H1 (cell line): ENCODE measurements at regions not wholly inside any gene's neighbourhood (a gene's known extent, or its start where the extent isn't known, plus 50 kb on each side); places are given as distances from the start of the nearest gene placed in this dataset.

Experiments used
- CTCF ChIA-PET: fragments of 300-600 bp; sonication (Branson Sonifier 250); formaldehyde crosslinking; loops from one replicate; lab custom pipeline; 2021; ENCODE audit not compliant: partially characterized antibody; lab: Charles Lee
- POLR2A ChIA-PET: fragments of 300-600 bp; sonication (Branson Sonifier 250); formaldehyde crosslinking; loops from one replicate; lab custom pipeline; 2021; ENCODE audit warnings: inconsistent platforms; ENCODE audit not compliant: partially characterized antibody; lab: Charles Lee
- DNase-seq, 2 experiments: peaks; one replicate each; pipeline versions ENCODE4 v3.0.0 to v3.0.0-alpha.2; 2010 to 2022; ENCODE audit warnings: low spot score in 2 of 2, low read depth in 1 of 2, mixed read lengths in 1 of 2
- FAIRE-seq: peaks from 2 replicates; lab custom pipeline; 2011; peaks lifted over from hg19 to GRCh38; lab: Jason Lieb, UNC
- H2AFZ ChIP-seq: 2 replicates; pipeline ENCODE4 v1.8.1; 2012; ENCODE audit warnings: low read length, inconsistent platforms
- H2AK5ac ChIP-seq: 2 replicates; pipeline ENCODE4 v1.6.1; 2013; ENCODE audit warnings: low read depth, low read length
- H2BK120ac ChIP-seq: replicated peaks from 2 replicates; pipeline ENCODE3; 2013; ENCODE audit warnings: low read depth, low read length, inconsistent platforms
- H2BK12ac ChIP-seq: 2 replicates; pipeline ENCODE4 v1.6.1; 2013; ENCODE audit warnings: low read depth, low read length
- H2BK15ac ChIP-seq: 2 replicates; pipeline ENCODE4 v1.6.1; 2013; ENCODE audit warnings: low read length
- H2BK20ac ChIP-seq: 2 replicates; pipeline ENCODE4 v1.6.1; 2013; ENCODE audit warnings: low read length
- H2BK5ac ChIP-seq: 2 replicates; pipeline ENCODE4 v1.6.1; 2013; ENCODE audit warnings: low read depth, low read length
- H3K14ac ChIP-seq: 2 replicates; pipeline ENCODE4 v1.6.1; 2013; ENCODE audit warnings: inconsistent platforms; ENCODE audit not compliant: insufficient read length
- H3K18ac ChIP-seq: 2 replicates; pipeline ENCODE4 v1.6.1; 2013; ENCODE audit warnings: low read length; ENCODE audit errors: extremely low read depth
- H3K23ac ChIP-seq: 2 replicates; pipeline ENCODE4 v1.6.1; 2013; ENCODE audit warnings: inconsistent platforms; ENCODE audit not compliant: insufficient read length
- H3K23me2 ChIP-seq: 2 replicates; pipeline ENCODE4 v1.6.1; 2013; ENCODE audit warnings: low read depth, low read length
- H3K27ac ChIP-seq: 2 replicates; pipeline ENCODE4 v1.6.1; 2011; ENCODE audit warnings: low read depth, low read length, inconsistent platforms
- H3K27me3 ChIP-seq, 4 experiments: replicated peaks in 1 of 4; 1 replicate in 1 of 4; 2 replicates in 3 of 4; pipeline versions ENCODE4 v1.6.1 to v1.8.1; 2011 to 2013; ENCODE audit warnings: low read length in 3 of 4, mild to moderate bottlenecking in 3 of 4, inconsistent platforms in 2 of 4, mixed read lengths in 2 of 4, moderate library complexity in 1 of 4; ENCODE audit not compliant: control insufficient read depth in 3 of 4, insufficient read depth in 3 of 4; ENCODE audit errors: extremely low read depth in 1 of 4
- H3K36me3 ChIP-seq, 4 experiments: 2 replicates each; pipeline versions ENCODE4 v1.6.1 to v1.8.1; 2011 to 2013; ENCODE audit warnings: mild to moderate bottlenecking in 4 of 4, low read length in 3 of 4, moderate library complexity in 2 of 4, control low read depth in 1 of 4, inconsistent platforms in 1 of 4; ENCODE audit not compliant: insufficient read depth in 4 of 4, control insufficient read depth in 2 of 4
- H3K4ac ChIP-seq: replicated peaks from 2 replicates; pipeline ENCODE3; 2013; ENCODE audit warnings: low read length, low read depth, mixed read lengths, inconsistent platforms; ENCODE audit not compliant: insufficient read length
- H3K4me1 ChIP-seq, 4 experiments: replicated peaks in 1 of 4; 1 replicate in 1 of 4; 2 replicates in 3 of 4; pipeline versions ENCODE4 v1.6.1 to v1.8.1; 2011 to 2013; ENCODE audit warnings: low read length in 3 of 4, inconsistent platforms in 2 of 4, mixed read lengths in 1 of 4; ENCODE audit not compliant: insufficient read depth in 4 of 4, control insufficient read depth in 3 of 4
- H3K4me2 ChIP-seq, 2 experiments: 2 replicates each; pipeline versions ENCODE4 v1.6.1 to v1.8.1; 2011 to 2013; ENCODE audit warnings: low read depth in 2 of 2, low read length in 2 of 2, control low read depth in 1 of 2, inconsistent platforms in 1 of 2, mild to moderate bottlenecking in 1 of 2; ENCODE audit not compliant: insufficient read depth in 1 of 2
- H3K4me3 ChIP-seq, 4 experiments: fragments of 200-600, 300-600 bp in 1 of 4; sonication (generic), shearing (Covaris generic), sonication (Bioruptor Twin) in 1 of 4; 2 replicates each; pipeline versions ENCODE4 v1.5.1 to v1.8.1; 2011 to 2016; ENCODE audit warnings: low read length in 4 of 4, low read depth in 3 of 4, control low read depth in 2 of 4, inconsistent platforms in 2 of 4, mild to moderate bottlenecking in 2 of 4, mixed read lengths in 1 of 4, moderate library complexity in 1 of 4; ENCODE audit not compliant: insufficient read depth in 2 of 4; ENCODE audit errors: extremely low read depth in 1 of 4
- H3K56ac ChIP-seq: replicated peaks from 2 replicates; pipeline ENCODE3; 2013; ENCODE audit warnings: low read depth, mild to moderate bottlenecking, mixed read lengths, low read length, inconsistent platforms; ENCODE audit not compliant: insufficient read length
- H3K79me1 ChIP-seq: 2 replicates; pipeline ENCODE4 v1.6.1; 2013; ENCODE audit warnings: low read depth, low read length, control low read depth
- H3K79me2 ChIP-seq, 2 experiments: 2 replicates each; pipeline versions ENCODE4 v1.6.1 to v1.8.1; 2012 to 2013; ENCODE audit warnings: low read length in 2 of 2, mild to moderate bottlenecking in 2 of 2, inconsistent platforms in 1 of 2; ENCODE audit not compliant: insufficient read depth in 2 of 2, control insufficient read depth in 1 of 2
- H3K9ac ChIP-seq, 4 experiments: replicated peaks in 1 of 4; 1 replicate in 1 of 4; 2 replicates in 3 of 4; pipeline versions ENCODE4 v1.6.1 to v1.8.1; 2011 to 2013; ENCODE audit warnings: low read depth in 3 of 4, low read length in 3 of 4, control low read depth in 2 of 4, mild to moderate bottlenecking in 2 of 4, moderate library complexity in 2 of 4, inconsistent platforms in 1 of 4; ENCODE audit errors: extremely low read depth in 1 of 4
- H3K9me3 ChIP-seq, 2 experiments: 2 replicates each; pipeline versions ENCODE4 v1.6.1 to v1.8.1; 2012 to 2013; ENCODE audit warnings: mild to moderate bottlenecking in 2 of 2, moderate library complexity in 2 of 2, control low read depth in 1 of 2, inconsistent platforms in 1 of 2, low read depth in 1 of 2, low read length in 1 of 2, mixed read lengths in 1 of 2; ENCODE audit not compliant: insufficient read depth in 2 of 2
- H4K20me1 ChIP-seq, 2 experiments: replicated peaks in 1 of 2; 2 replicates each; pipeline versions ENCODE3 to v1.8.1; 2011 to 2013; ENCODE audit warnings: inconsistent platforms in 2 of 2, low read length in 2 of 2, mild to moderate bottlenecking in 1 of 2; ENCODE audit not compliant: insufficient read depth in 2 of 2, control insufficient read depth in 1 of 2
- H4K5ac ChIP-seq: 2 replicates; pipeline ENCODE4 v1.6.1; 2013; ENCODE audit warnings: low read length, low read depth, mixed read lengths, inconsistent platforms; ENCODE audit not compliant: insufficient read length
- H4K8ac ChIP-seq: 2 replicates; pipeline ENCODE4 v1.8.0; 2013; ENCODE audit warnings: mild to moderate bottlenecking, moderate library complexity, low read length, inconsistent platforms; ENCODE audit not compliant: insufficient read depth; ENCODE audit errors: extremely low read depth
- H4K91ac ChIP-seq: replicated peaks from 2 replicates; pipeline ENCODE3; 2013; ENCODE audit warnings: low read length, mixed read lengths, inconsistent platforms; ENCODE audit not compliant: insufficient read length
- CBX8 ChIP-seq: fragments of 300-800, 300-1000 bp; sonication (generic); IDR thresholded peaks from 2 replicates; pipeline ENCODE4 v1.7.1; 2016; ENCODE audit warnings: low read depth, low read length, borderline replicate concordance
- EGR1 ChIP-seq: IDR thresholded peaks from 2 replicates; pipeline ENCODE4 v1.6.1; 2011; ENCODE audit warnings: low read depth, low read length, borderline replicate concordance
- GABPA ChIP-seq: IDR thresholded peaks from 2 replicates; pipeline ENCODE4 v1.6.1; 2011; ENCODE audit warnings: mild to moderate bottlenecking, low read length, moderate library complexity, borderline replicate concordance; ENCODE audit not compliant: insufficient read depth
- HDAC6 ChIP-seq: IDR thresholded peaks from one replicate; pipeline ENCODE4 v1.7.1; 2012; ENCODE audit warnings: low read depth, mild to moderate bottlenecking, inconsistent platforms, low read length, moderate library complexity
- KDM4A ChIP-seq: IDR thresholded peaks from one replicate; pipeline ENCODE4 v1.7.1; 2012; ENCODE audit warnings: low read depth, mild to moderate bottlenecking, moderate library complexity, low read length, inconsistent platforms; ENCODE audit not compliant: severe bottlenecking
- KDM5A ChIP-seq: fragments of 200-600 bp; IDR thresholded peaks from 2 replicates; pipeline ENCODE4 v1.7.1; 2012; ENCODE audit warnings: mild to moderate bottlenecking, low read length, inconsistent platforms, mixed read lengths
- MAFK ChIP-seq: IDR thresholded peaks from 2 replicates; pipeline ENCODE4 v1.6.1; 2012; ENCODE audit warnings: low read depth, mild to moderate bottlenecking, improper control_type of control experiment, low read length
- PHF8 ChIP-seq: fragments of 200-600 bp; sonication (generic); conservative IDR thresholded peaks from 2 replicates; pipeline ENCODE4 v1.7.1; 2012; ENCODE audit warnings: low read depth, mild to moderate bottlenecking, inconsistent platforms, low read length, moderate library complexity
- POU5F1 ChIP-seq: IDR thresholded peaks from 2 replicates; pipeline ENCODE4 v1.6.1; 2011; ENCODE audit warnings: low read depth, mild to moderate bottlenecking, low read length, moderate library complexity
- RAD21 ChIP-seq, 2 experiments: IDR thresholded peaks in 1 of 2; conservative IDR thresholded peaks in 1 of 2; 2 replicates each; pipeline ENCODE4 v1.6.1; 2011; ENCODE audit warnings: low read depth in 2 of 2, low read length in 2 of 2, improper control_type of control experiment in 1 of 2, inconsistent platforms in 1 of 2, mild to moderate bottlenecking in 1 of 2, moderate library complexity in 1 of 2
- RFX5 ChIP-seq: IDR thresholded peaks from 2 replicates; pipeline ENCODE4 v1.6.1; 2011; ENCODE audit warnings: low read depth, low read length, improper control_type of control experiment, borderline replicate concordance
- RXRA ChIP-seq: IDR thresholded peaks from 2 replicates; pipeline ENCODE4 v1.6.1; 2011; ENCODE audit warnings: low read depth, mild to moderate bottlenecking, low read length, moderate library complexity; ENCODE audit not compliant: insufficient read depth
- SP2 ChIP-seq: IDR thresholded peaks from 2 replicates; pipeline ENCODE4 v1.6.1; 2012; ENCODE audit warnings: mild to moderate bottlenecking, low read length, inconsistent platforms
- SP4 ChIP-seq: IDR thresholded peaks from 2 replicates; pipeline ENCODE4 v1.6.1; 2012; ENCODE audit warnings: low read length, inconsistent platforms
- TCF12 ChIP-seq: IDR thresholded peaks from 2 replicates; pipeline ENCODE4 v1.6.1; 2011; ENCODE audit warnings: low read depth, mild to moderate bottlenecking, low read length
- TEAD4 ChIP-seq: IDR thresholded peaks from 2 replicates; pipeline ENCODE4 v1.6.1; 2012; ENCODE audit warnings: low read depth, low read length, inconsistent platforms, mixed read lengths
- WGBS, 2 experiments: shearing (Covaris generic) in 1 of 2; methylation state at CpG; one replicate each; pipeline versions ENCODE4 v1.1.6 to v1.1.7; 2013 to 2015; ENCODE audit warnings: low lambda C conversion rate in 2 of 2, mixed read lengths in 2 of 2, inconsistent platforms in 1 of 2, low coverage in 1 of 2, missing lambda C conversion rate in 1 of 2; ENCODE audit not compliant: insufficient replicate concordance in 2 of 2, insufficient coverage in 1 of 2, insufficient read length in 1 of 2; ENCODE audit errors: extremely low coverage in 1 of 2, missing lambda C conversion rate in 1 of 2; 5-methylcytosine and 5-hydroxymethylcytosine counted together

DNA sequence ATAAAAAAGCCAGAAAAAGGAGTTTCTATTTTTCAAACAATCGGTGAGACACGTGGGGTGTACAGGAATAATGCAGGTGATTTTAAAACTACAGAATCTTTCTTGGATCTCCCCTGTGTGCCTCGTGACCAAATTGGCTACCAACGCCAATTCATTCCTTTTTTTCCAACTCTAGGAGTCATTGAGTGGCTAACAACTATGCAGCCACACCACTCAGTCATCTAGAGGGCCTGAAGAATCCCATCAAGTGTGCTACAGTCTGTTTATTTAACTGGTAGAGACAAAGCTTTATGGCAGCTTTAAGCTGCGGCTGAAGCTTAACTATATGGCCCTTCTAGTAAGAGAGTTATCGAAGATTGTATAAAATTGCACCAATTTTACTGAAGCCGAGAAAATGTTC, 113.1 kb upstream of the NIPBL start:
- H2AFZ ChIP-seq = no peak overlapping the region
- no peak overlapping the region for H2BK20ac ChIP-seq
- no peak overlapping the region for H2BK5ac ChIP-seq
- H3K4me3 ChIP-seq = no peak overlapping the region
- DNase-seq (no peak), FAIRE-seq (no peak)
- H2BK12ac ChIP-seq = no peak overlapping the region
- H4K8ac ChIP-seq = no peak overlapping the region
- H3K79me1 ChIP-seq = no peaks in the 10 kb centered on the region
- no peaks in the 10 kb centered on the region for H3K79me2 ChIP-seq
- no peak overlapping the region for H3K27ac ChIP-seq
- no peak overlapping the region for H3K23ac ChIP-seq
- WGBS, 2 experiments = 83% methylated on average over 7 of the region's 7 CpGs; no CpG with 5 or more reads in 1 of the 2 experiments
- no peak overlapping the region for H4K5ac ChIP-seq
- H3K14ac ChIP-seq = no peak overlapping the region
- H3K9me3 ChIP-seq = peaks cover 0 to 4% of the 10 kb centered on the region in 2 experiments; a peak in 1 of 4 replicates
- ChIA-PET CTCF (interaction anchor here (3.8 kb wide), 1 partner anchor 14 kb away, joined by 18 read pairs; no protein-coding TSS in a partner anchor), POLR2A (no interaction called here)
- H2AK5ac ChIP-seq = no peak overlapping the region
- no peak overlapping the region for H3K4me2 ChIP-seq
- no peak overlapping the region for H2BK15ac ChIP-seq
- no peak overlapping the region for H3K9ac ChIP-seq
- no peaks in the 10 kb centered on the region for H3K36me3 ChIP-seq
- H3K18ac ChIP-seq = no peak overlapping the region
- H3K56ac ChIP-seq = no peak overlapping the region
- no peaks in the 10 kb centered on the region for H3K27me3 ChIP-seq
- no peaks in the 10 kb centered on the region for H3K23me2 ChIP-seq
- no peaks in the 10 kb centered on the region for H3K4me1 ChIP-seq
- H4K91ac ChIP-seq = no peak overlapping the region
- H3K4ac ChIP-seq = no peak overlapping the region
- H4K20me1 ChIP-seq = no peaks in the 10 kb centered on the region
- H2BK120ac ChIP-seq = no peak overlapping the region
- no peak for TF ChIP-seq RAD21 (IDR thresholded peaks at IDR 0.05 in 1 of 2, conservative IDR thresholded peaks at IDR 0.05 in 1 of 2; ENCODE audit: low read depth in 2 of 2, low read length in 2 of 2)
- no peak for TF ChIP-seq TEAD4
- TF ChIP-seq MAFK = no peak
- no peak for TF ChIP-seq RXRA
- no peak for TF ChIP-seq SP2
- TF ChIP-seq POU5F1 = no peak
- TF ChIP-seq EGR1 = no peak
- no peak for TF ChIP-seq GABPA
- no peak for TF ChIP-seq CBX8
- no peak for TF ChIP-seq HDAC6
- no peak for TF ChIP-seq KDM5A
- no peak for TF ChIP-seq PHF8
- no peak for TF ChIP-seq TCF12
- no peak for TF ChIP-seq SP4
- no peak for TF ChIP-seq RFX5
- TF ChIP-seq KDM4A = no peak
